Colonic mucosa (tissue), 4 donors: ENCODE measurements at regions not wholly inside any gene's neighbourhood (a gene's known extent, or its start where the extent isn't known, plus 50 kb on each side); places are given as distances from the start of the nearest gene placed in this dataset.

Experiments used
- DNase-seq: peaks from one replicate; pipeline ENCODE4 v3.0.0-alpha.2; 2020
- H3K27ac ChIP-seq: fragments of 200-600 bp; one replicate; pipeline ENCODE4 v1.8.0; 2021
- H3K27me3 ChIP-seq: fragments of 200-600 bp; one replicate; pipeline ENCODE4 v1.8.0; 2021
- H3K36me3 ChIP-seq: fragments of 200-600 bp; one replicate; pipeline ENCODE4 v1.8.0; 2021
- H3K4me1 ChIP-seq: fragments of 200-600 bp; one replicate; pipeline ENCODE4 v1.8.0; 2021; ENCODE audit warnings: mild to moderate bottlenecking
- H3K4me3 ChIP-seq: fragments of 200-600 bp; one replicate; pipeline ENCODE4 v1.8.0; 2021
- H3K9ac ChIP-seq, 2 donors: one replicate each; pipeline ENCODE4 v1.7.0; 2013; ENCODE audit warnings: control low read depth in 2 of 2, low read depth in 2 of 2, low read length in 2 of 2
- H3K9me3 ChIP-seq: fragments of 200-600 bp; one replicate; pipeline ENCODE4 v1.8.0; 2021
- CTCF ChIP-seq: fragments of 200-600 bp; IDR thresholded peaks from one replicate; pipeline ENCODE4 v1.8.0; 2022; ENCODE audit warnings: antibody characterized with exemption, mild to moderate bottlenecking
- intact Hi-C: fragments of 100-400 bp; cut with DNase I; formaldehyde crosslinking; loops from one replicate; pipeline ENCODE4 v1.14.1; 2022
- donor health status: healthy.
- donor health status: DM: no; HTN: no; CAD: no.
- donor health status: DM: no; HTN: no; CAD: no.

GRCh38 chr13:90701264-90701663 lies 646.2 kb upstream of the MIR17HG start:
- H3K27ac ChIP-seq, result no peak overlapping the region
- intact Hi-C loops, result no loop called here

GRCh38 chr13:90702050-90702449 lies 645.4 kb upstream of the MIR17HG start:
- no peak overlapping the region for H3K9ac ChIP-seq
- H3K4me1 ChIP-seq, result no peaks in the 10 kb centered on the region
- H3K9me3 ChIP-seq, result no peaks in the 10 kb centered on the region
- no peak for TF ChIP-seq CTCF
- H3K27me3 ChIP-seq, result no peaks in the 10 kb centered on the region
- no peaks in the 10 kb centered on the region for H3K36me3 ChIP-seq
- intact Hi-C loops, result no loop called here
- H3K4me3 ChIP-seq, result no peak overlapping the region
- H3K27ac ChIP-seq, result no peak overlapping the region
- no peak for DNase-seq

More at GRCh38 chr13:90701264-90701663, 646.2 kb upstream of the MIR17HG start:
- H3K4me3 ChIP-seq, result no peak overlapping the region
- no peaks in the 10 kb centered on the region for H3K27me3 ChIP-seq
- no peak for TF ChIP-seq CTCF
- H3K9ac ChIP-seq, result no peak overlapping the region
- DNase-seq, result no peak
- H3K9me3 ChIP-seq, result no peaks in the 10 kb centered on the region
- H3K36me3 ChIP-seq, result no peaks in the 10 kb centered on the region
- no peaks in the 10 kb centered on the region for H3K4me1 ChIP-seq

- H3K4me3 ChIP-seq, result no peak overlapping the region
- no peak overlapping the region for H3K9ac ChIP-seq
- TF ChIP-seq CTCF, result no peak
- intact Hi-C loops, result no loop called here
- no peak overlapping the region for H3K27ac ChIP-seq
- no peaks in the 10 kb centered on the region for H3K9me3 ChIP-seq
- H3K27me3 ChIP-seq, result no peaks in the 10 kb centered on the region
- no peaks in the 10 kb centered on the region for H3K4me1 ChIP-seq
- no peak for DNase-seq
- no peaks in the 10 kb centered on the region for H3K36me3 ChIP-seq
Observed at GRCh38 chr13:90706631-90707030, 640.9 kb upstream of the MIR17HG start.

GRCh38 chr13:90708128-90708527 lies 639.4 kb upstream of the MIR17HG start:
- Histone ChIP-seq H3K36me3 (no peaks in the 10 kb centered on the region), H3K27me3 (no peaks in the 10 kb centered on the region), H3K9ac (no peak overlapping the region), H3K27ac (no peak overlapping the region), H3K4me3 (no peak overlapping the region), H3K4me1 (no peaks in the 10 kb centered on the region), H3K9me3 (no peaks in the 10 kb centered on the region)
- intact Hi-C loops, result no loop called here
- TF ChIP-seq CTCF, result no peak
- no peak for DNase-seq

- H3K4me3 ChIP-seq, result no peak overlapping the region
- H3K27ac ChIP-seq, result no peak overlapping the region
- no peaks in the 10 kb centered on the region for H3K36me3 ChIP-seq
- no peak for TF ChIP-seq CTCF
- no peak overlapping the region for H3K9ac ChIP-seq
- intact Hi-C loops, result no loop called here
- H3K9me3 ChIP-seq, result no peaks in the 10 kb centered on the region
- H3K27me3 ChIP-seq, result no peaks in the 10 kb centered on the region
- no peak for DNase-seq
- no peaks in the 10 kb centered on the region for H3K4me1 ChIP-seq
Observed at GRCh38 chr13:90709319-90709718, 638.2 kb upstream of the MIR17HG start.
